GM06990 (cell line): ENCODE measurements at regions not wholly inside any gene's neighbourhood (a gene's known extent, or its start where the extent isn't known, plus 50 kb on each side); places are given as distances from the start of the nearest gene placed in this dataset.
"Not testable (repeated sequence)": the region's sequence is repeated elsewhere in the genome, so short reads cannot be mapped to it uniquely, and the experiment has no call there.

Experiments used
- DNase-seq: peaks from one replicate; pipeline ENCODE4 v3.0.0-alpha.2; 2011; ENCODE audit not compliant: insufficient read length; ENCODE audit errors: extremely low read depth
- H3K27me3 ChIP-seq: replicated peaks from 2 replicates; pipeline ENCODE4 v1.6.0; 2011; ENCODE audit warnings: low read length; ENCODE audit not compliant: control insufficient read depth, insufficient read depth
- H3K36me3 ChIP-seq: 2 replicates; pipeline ENCODE4 v1.5.1; 2011; ENCODE audit warnings: low read length; ENCODE audit not compliant: control insufficient read depth, insufficient read depth
- H3K4me3 ChIP-seq: replicated peaks from 2 replicates; pipeline ENCODE4 v1.5.1; 2011; ENCODE audit warnings: low read depth, mild to moderate bottlenecking, control low read depth, low read length

- H3K4me3 ChIP-seq, H3K27me3 ChIP-seq, H3K36me3 ChIP-seq, DNase-seq: not testable (repeated sequence)
These were observed 109.7 kb upstream of the ZNG1E start for GRCh38 chr9:65566018-65566417.

DNA sequence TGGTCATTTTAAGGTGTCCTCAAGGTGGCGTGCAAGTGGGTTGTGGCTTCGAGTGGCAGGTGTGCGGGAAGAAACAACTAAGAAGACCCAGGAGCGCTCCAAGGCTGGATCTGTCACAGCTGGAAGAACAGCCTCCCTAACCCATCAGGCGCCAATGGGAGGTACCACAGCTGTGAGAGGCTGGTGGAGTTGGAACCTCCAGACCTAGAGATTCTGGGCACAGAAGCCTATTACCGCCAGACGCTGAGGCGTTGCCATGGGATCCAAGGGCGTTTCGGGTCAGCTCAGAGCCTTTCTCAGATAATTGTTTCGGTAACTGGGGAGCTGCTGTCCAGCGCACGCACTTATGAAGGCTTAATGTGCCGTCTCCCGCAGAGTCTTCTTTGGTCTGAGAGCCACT lies 156.7 kb upstream of the ZNG1E start:
- H3K27me3 ChIP-seq, H3K36me3 ChIP-seq, DNase-seq, H3K4me3 ChIP-seq: not testable (repeated sequence)

DNA sequence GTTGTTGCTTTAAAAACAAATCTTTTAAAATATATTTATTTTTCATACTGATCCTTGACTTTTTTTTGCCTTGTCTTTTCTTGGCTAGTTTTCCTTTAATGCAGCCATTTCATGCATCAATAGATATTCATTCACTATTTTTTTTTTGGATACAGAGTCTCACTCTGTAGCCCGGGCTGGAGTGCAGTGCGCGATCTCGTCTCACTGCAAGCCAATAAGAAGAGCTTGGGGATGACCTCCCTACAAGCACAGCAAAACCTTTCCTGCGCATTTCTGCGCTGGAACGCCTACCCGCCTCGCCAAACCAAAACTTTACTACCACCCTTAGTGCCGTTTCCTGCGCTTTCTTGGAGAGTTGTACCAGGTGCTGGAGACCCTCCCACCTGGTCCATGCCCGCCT lies 161.3 kb upstream of the ZNG1E start:
- not testable (repeated sequence) for H3K36me3 ChIP-seq, H3K27me3 ChIP-seq, H3K4me3 ChIP-seq, DNase-seq

GRCh38 chr9:65507897-65508296 lies 167.8 kb upstream of the ZNG1E start:
- not testable (repeated sequence) for H3K27me3 ChIP-seq, H3K4me3 ChIP-seq

GRCh38 chr9:65504686-65505085 lies 171.0 kb upstream of the ZNG1E start:
- not testable (repeated sequence) for H3K27me3 ChIP-seq, H3K4me3 ChIP-seq, H3K36me3 ChIP-seq, DNase-seq

More at GRCh38 chr9:65507897-65508296, 167.8 kb upstream of the ZNG1E start:
- DNase-seq, H3K36me3 ChIP-seq: not testable (repeated sequence)

GRCh38 chr9:65503696-65504095 lies 172.0 kb upstream of the ZNG1E start:
- not testable (repeated sequence) for H3K27me3 ChIP-seq, H3K4me3 ChIP-seq, H3K36me3 ChIP-seq, DNase-seq

- H3K36me3 ChIP-seq, DNase-seq, H3K27me3 ChIP-seq, H3K4me3 ChIP-seq: not testable (repeated sequence)
These were observed 192.8 kb upstream of the ZNG1E start for GRCh38 chr9:65482890-65483289.

GRCh38 chr9:65481291-65481690 lies 194.4 kb upstream of the ZNG1E start:
- H3K36me3 ChIP-seq, DNase-seq, H3K4me3 ChIP-seq, H3K27me3 ChIP-seq: not testable (repeated sequence)

GRCh38 chr9:65474891-65475290 lies 189.9 kb upstream of the FOXD4L5 start:
- H3K4me3 ChIP-seq, H3K27me3 ChIP-seq, DNase-seq, H3K36me3 ChIP-seq: not testable (repeated sequence)

GRCh38 chr9:65473059-65473822 lies 188.2 kb upstream of the FOXD4L5 start:
- not testable (repeated sequence) for H3K36me3 ChIP-seq, H3K27me3 ChIP-seq, DNase-seq, H3K4me3 ChIP-seq

DNA sequence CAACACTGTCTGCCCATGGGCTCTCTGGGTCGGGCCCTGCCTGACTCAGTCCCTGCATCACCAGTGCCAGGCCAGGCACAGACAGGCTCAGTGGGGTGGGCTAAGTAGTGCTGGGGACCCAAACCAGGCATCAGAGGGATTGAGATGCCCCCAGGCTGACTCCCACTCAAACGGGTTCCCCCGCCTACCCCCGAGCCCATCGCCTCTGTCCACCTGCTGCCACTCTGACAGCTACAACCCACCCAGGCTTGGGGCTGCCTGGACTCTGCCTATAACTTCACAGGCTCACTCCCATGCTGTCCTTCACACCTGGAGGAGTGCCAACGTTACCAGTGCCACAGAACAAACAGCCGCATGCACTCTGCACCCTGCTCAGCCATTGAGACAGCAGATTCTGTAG lies 186.1 kb upstream of the FOXD4L5 start:
- H3K27me3 ChIP-seq, H3K4me3 ChIP-seq, DNase-seq, H3K36me3 ChIP-seq: not testable (repeated sequence)

DNA sequence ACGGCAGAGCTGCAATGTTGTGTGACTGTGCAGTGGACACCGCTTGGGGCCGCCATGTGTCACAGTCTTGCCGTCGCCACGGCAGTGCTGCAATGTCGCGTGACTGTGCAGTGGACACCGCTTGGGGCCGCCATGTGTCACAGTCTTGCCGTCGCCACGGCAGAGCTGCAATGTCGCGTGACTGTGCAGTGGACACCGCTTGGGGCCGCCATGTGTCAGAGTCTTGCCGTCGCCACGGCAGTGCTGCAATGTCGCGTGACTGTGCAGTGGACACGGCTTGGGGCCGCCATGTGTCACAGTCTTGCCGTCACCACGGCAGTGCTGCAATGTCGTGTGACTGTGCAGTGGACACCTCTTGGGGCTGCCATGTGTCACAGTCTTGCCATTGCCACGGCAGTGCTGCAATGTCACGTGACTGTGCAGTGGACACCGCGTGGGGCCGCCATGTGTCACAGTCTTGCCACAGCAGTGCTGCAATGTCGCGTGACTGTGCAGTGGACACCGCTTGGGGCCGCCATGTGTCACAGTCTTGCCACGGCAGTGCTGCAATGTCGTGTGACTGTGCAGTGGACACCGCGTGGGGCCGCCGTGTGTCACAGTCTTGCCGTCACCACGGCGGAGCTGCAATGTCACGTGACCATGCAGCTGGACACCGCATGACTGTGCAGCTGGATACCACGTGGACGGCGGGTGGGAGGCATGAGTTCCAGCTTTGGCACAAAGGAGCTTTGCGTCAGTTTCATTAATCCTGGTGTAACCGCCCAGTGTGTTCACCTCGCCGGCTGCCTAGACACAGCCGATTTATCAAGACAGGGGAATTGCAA lies 182.1 kb upstream of the FOXD4L5 start:
- H3K36me3 ChIP-seq, H3K27me3 ChIP-seq, DNase-seq, H3K4me3 ChIP-seq: not testable (repeated sequence)

DNA sequence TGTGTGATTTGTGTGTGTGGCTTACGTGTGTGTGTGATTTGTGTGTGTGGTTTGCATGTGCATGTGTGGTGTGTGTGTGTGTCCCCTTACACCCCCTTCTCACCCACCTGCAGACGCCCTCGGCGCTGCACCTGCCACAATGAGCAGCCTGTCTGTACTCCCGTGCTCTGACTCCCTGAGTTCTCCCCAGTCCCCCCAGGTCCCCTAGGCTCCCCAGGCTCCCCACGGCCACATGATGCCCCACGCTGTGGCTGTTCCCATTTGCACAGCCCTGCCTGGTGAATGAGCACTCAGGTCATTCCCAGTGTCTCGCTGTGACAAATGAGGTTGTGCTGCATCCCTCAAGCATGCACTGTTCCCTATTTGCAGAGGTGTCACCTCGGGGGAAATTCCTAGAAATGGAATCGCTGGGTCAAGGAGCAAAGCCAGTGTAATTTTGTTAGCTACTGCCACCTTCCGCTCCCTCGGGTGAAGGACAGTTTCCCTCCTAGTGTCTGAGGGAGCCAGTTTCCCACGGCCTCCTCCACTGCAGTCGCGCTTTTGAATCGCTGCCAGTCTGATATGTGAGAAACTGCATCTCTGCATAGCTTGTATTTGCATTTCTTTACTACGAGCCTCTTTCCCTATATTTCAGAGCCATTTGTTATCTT lies 180.4 kb upstream of the FOXD4L5 start:
- not testable (repeated sequence) for H3K4me3 ChIP-seq, H3K36me3 ChIP-seq, H3K27me3 ChIP-seq, DNase-seq

GRCh38 chr9:65462476-65462875 lies 177.5 kb upstream of the FOXD4L5 start:
- H3K27me3 ChIP-seq, H3K36me3 ChIP-seq, H3K4me3 ChIP-seq, DNase-seq: not testable (repeated sequence)
